KMS-11 (cell line): ENCODE measurements at regions not wholly inside any gene's neighbourhood (a gene's known extent, or its start where the extent isn't known, plus 50 kb on each side); places are given as distances from the start of the nearest gene placed in this dataset.

Experiments
- H2AFZ ChIP-seq: fragments of 200-600 bp; sonication (generic); 2 replicates; pipeline ENCODE4 v1.6.1; 2016; ENCODE audit warnings: antibody characterized with exemption, mixed run types, low read depth
- H3K27ac ChIP-seq: fragments of 200-600 bp; sonication (generic); 2 replicates; pipeline ENCODE4 v1.6.1; 2016; ENCODE audit warnings: mild to moderate bottlenecking, mixed run types
- H3K27me3 ChIP-seq: fragments of 200-600 bp; sonication (generic); 2 replicates; pipeline ENCODE4 v1.6.1; 2017; ENCODE audit warnings: mild to moderate bottlenecking, low read depth, mixed run types, moderate library complexity; ENCODE audit not compliant: insufficient read depth
- H3K36me3 ChIP-seq: fragments of 200-600 bp; sonication (generic); 2 replicates; pipeline ENCODE4 v1.6.1; 2017; ENCODE audit warnings: mild to moderate bottlenecking, mixed run types; ENCODE audit not compliant: insufficient read depth
- H3K4me1 ChIP-seq: fragments of 200-600 bp; sonication (generic); 2 replicates; pipeline ENCODE4 v1.6.1; 2016; ENCODE audit warnings: mild to moderate bottlenecking, low read depth, mixed run types; ENCODE audit not compliant: poor library complexity, severe bottlenecking
- H3K4me2 ChIP-seq: fragments of 200-600 bp; sonication (generic); 2 replicates; pipeline ENCODE4 v1.7.0; 2016; ENCODE audit warnings: mild to moderate bottlenecking, mixed run types
- H3K4me3 ChIP-seq: fragments of 200-600 bp; sonication (generic); IDR thresholded peaks from 2 replicates; pipeline ENCODE4 v1.6.1; 2017; ENCODE audit warnings: low read depth, low read length, mixed read lengths; ENCODE audit not compliant: insufficient read depth
- H3K79me2 ChIP-seq: fragments of 200-600 bp; sonication (generic); 2 replicates; pipeline ENCODE4 v1.6.1; 2016; ENCODE audit warnings: low read depth, mixed run types; ENCODE audit not compliant: insufficient read depth
- H3K9ac ChIP-seq: fragments of 200-600 bp; sonication (generic); 2 replicates; pipeline ENCODE4 v1.6.1; 2016; ENCODE audit warnings: mild to moderate bottlenecking, mixed run types
- H4K20me1 ChIP-seq: fragments of 200-600 bp; sonication (generic); 2 replicates; pipeline ENCODE4 v1.6.1; 2016; ENCODE audit warnings: mild to moderate bottlenecking, mixed run types; ENCODE audit not compliant: insufficient read depth
- TF ChIP-seq, protein P1 (sequence below): fragments of 200-600 bp; sonication (generic); conservative IDR thresholded peaks from 2 replicates; pipeline ENCODE4 v1.6.1; 2017; ENCODE audit warnings: low read depth, mild to moderate bottlenecking, antibody characterized with exemption, low read length, moderate library complexity, mixed read lengths

DNA sequence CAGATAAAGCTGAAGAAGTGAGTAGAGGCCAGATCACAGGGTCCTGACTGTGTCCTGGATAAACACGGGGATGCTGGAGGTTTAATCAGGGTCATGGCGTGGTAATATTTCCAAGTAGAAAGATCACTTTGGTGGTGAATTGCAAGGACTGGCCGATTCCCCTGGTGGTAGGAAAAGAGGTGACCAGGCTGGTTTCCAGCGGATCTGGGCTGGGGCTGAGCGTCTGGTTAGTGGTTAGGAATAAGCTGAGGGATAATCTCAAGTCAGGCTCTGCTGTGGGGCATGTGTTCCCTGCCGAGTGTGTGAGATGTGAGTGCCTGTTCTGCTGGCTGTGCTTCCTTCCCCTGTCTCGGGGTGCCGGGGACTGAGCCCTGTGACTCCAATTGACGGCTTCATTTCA lies 484.0 kb downstream of the TSN start:
- no peak overlapping the region for H3K4me2 ChIP-seq
- no peaks in the 10 kb centered on the region for H3K4me1 ChIP-seq
- TF ChIP-seq, protein P1, sequence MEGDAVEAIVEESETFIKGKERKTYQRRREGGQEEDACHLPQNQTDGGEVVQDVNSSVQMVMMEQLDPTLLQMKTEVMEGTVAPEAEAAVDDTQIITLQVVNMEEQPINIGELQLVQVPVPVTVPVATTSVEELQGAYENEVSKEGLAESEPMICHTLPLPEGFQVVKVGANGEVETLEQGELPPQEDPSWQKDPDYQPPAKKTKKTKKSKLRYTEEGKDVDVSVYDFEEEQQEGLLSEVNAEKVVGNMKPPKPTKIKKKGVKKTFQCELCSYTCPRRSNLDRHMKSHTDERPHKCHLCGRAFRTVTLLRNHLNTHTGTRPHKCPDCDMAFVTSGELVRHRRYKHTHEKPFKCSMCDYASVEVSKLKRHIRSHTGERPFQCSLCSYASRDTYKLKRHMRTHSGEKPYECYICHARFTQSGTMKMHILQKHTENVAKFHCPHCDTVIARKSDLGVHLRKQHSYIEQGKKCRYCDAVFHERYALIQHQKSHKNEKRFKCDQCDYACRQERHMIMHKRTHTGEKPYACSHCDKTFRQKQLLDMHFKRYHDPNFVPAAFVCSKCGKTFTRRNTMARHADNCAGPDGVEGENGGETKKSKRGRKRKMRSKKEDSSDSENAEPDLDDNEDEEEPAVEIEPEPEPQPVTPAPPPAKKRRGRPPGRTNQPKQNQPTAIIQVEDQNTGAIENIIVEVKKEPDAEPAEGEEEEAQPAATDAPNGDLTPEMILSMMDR: no peak
- H2AFZ ChIP-seq: no peak overlapping the region
- no peaks in the 10 kb centered on the region for H3K79me2 ChIP-seq
- no peak overlapping the region for H3K9ac ChIP-seq
- no peaks in the 10 kb centered on the region for H3K36me3 ChIP-seq
- H3K4me3 ChIP-seq: no peak overlapping the region
- H4K20me1 ChIP-seq: no peaks in the 10 kb centered on the region
- no peak overlapping the region for H3K27ac ChIP-seq
- H3K27me3 ChIP-seq: no peaks in the 10 kb centered on the region

- no peak overlapping the region for H3K4me3 ChIP-seq
- H3K9ac ChIP-seq: no peak overlapping the region
- no peaks in the 10 kb centered on the region for H3K36me3 ChIP-seq
- no peaks in the 10 kb centered on the region for H3K79me2 ChIP-seq
- TF ChIP-seq, protein P1: no peak
- H3K27me3 ChIP-seq: no peaks in the 10 kb centered on the region
- H2AFZ ChIP-seq: no peak overlapping the region
- H3K27ac ChIP-seq: no peak overlapping the region
- H3K4me1 ChIP-seq: no peaks in the 10 kb centered on the region
- H4K20me1 ChIP-seq: no peaks in the 10 kb centered on the region
- no peak overlapping the region for H3K4me2 ChIP-seq
Measured at GRCh38 chr2:122244598-122245229, 489.3 kb downstream of the TSN start.

GRCh38 chr2:122249673-122250072 lies 494.2 kb downstream of the TSN start:
- Histone ChIP-seq H3K9ac (no peak overlapping the region), H3K4me2 (no peak overlapping the region), H3K4me3 (no peak overlapping the region), H2AFZ (no peak overlapping the region), H3K27me3 (no peaks in the 10 kb centered on the region), H4K20me1 (no peaks in the 10 kb centered on the region), H3K79me2 (no peaks in the 10 kb centered on the region), H3K36me3 (no peaks in the 10 kb centered on the region), H3K27ac (no peak overlapping the region), H3K4me1 (no peaks in the 10 kb centered on the region)
- TF ChIP-seq, protein P1: no peak

GRCh38 chr2:122251158-122251557 lies 495.7 kb downstream of the TSN start:
- no peaks in the 10 kb centered on the region for H3K4me1 ChIP-seq
- TF ChIP-seq, protein P1: no peak
- no peak overlapping the region for H3K9ac ChIP-seq
- H3K27ac ChIP-seq: no peak overlapping the region
- H3K4me2 ChIP-seq: no peak overlapping the region
- H3K79me2 ChIP-seq: no peaks in the 10 kb centered on the region
- H3K36me3 ChIP-seq: no peaks in the 10 kb centered on the region
- no peak overlapping the region for H3K4me3 ChIP-seq
- no peak overlapping the region for H2AFZ ChIP-seq
- no peaks in the 10 kb centered on the region for H4K20me1 ChIP-seq
- H3K27me3 ChIP-seq: no peaks in the 10 kb centered on the region
